ENCODE measurements at regions not wholly inside any gene's neighbourhood (a gene's known extent, or its start where the extent isn't known, plus 50 kb on each side); places are given as distances from the start of the nearest gene placed in this dataset.

GRCh38 chr6:105645156-105645555 lies 242.3 kb upstream of the PREP start:
- Histone ChIP-seq H3K27me3 (ENCODE audit: control insufficient read depth in 2 of 2, insufficient read depth in 2 of 2, low read length in 2 of 2) (no peaks in the 10 kb centered on the region), H3K4me1 (ENCODE audit: control insufficient read depth, extremely low read depth, insufficient read depth, low read length) (no peaks in the 10 kb centered on the region), H3K9ac (replicated peaks; ENCODE audit: extremely low read depth, insufficient read depth, low read length) (no peak overlapping the region), H4K20me1 (replicated peaks; ENCODE audit: control insufficient read depth, extremely low read depth, insufficient read depth, low read length) (no peaks in the 10 kb centered on the region), H3K9me1 (replicated peaks; ENCODE audit: control insufficient read depth, extremely low read depth, insufficient read depth, low read length) (no peaks in the 10 kb centered on the region), H3K9me3 (replicated peaks; ENCODE audit: control insufficient read depth, insufficient read depth, low read length) (no peaks in the 10 kb centered on the region), H3K4me2 (ENCODE audit: insufficient read depth, low read length) (no peak overlapping the region), H2AFZ (ENCODE audit: low read depth, low read length) (no peak overlapping the region), H3K27ac (ENCODE audit: insufficient read depth, low read depth, low read length) (no peak overlapping the region), H3K36me3 (ENCODE audit: control insufficient read depth in 2 of 2, extremely low read depth in 1 of 2, insufficient read depth in 2 of 2, low read length in 2 of 2) (no peaks in the 10 kb centered on the region), H3K79me2 (ENCODE audit: control insufficient read depth, insufficient read depth, low read length) (no peaks in the 10 kb centered on the region), H3K4me3 (replicated peaks in 1 of 3; ENCODE audit: insufficient read depth in 1 of 3, low read depth in 1 of 3, low read length in 3 of 3) (no peak overlapping the region)
- BruUV-seq (replicated peaks) = no TSS peak
- DNase-seq (ENCODE audit: low read depth, low spot score) = no peak
- FAIRE-seq = no peak
- POLR2A ChIA-PET = no interaction called here
- dilution Hi-C loops (cut with MboI; ENCODE audit: extremely low pct_ligation_motif_present, low sequenced_read_pairs) (no loop called here), intact Hi-C loops (cut with micrococcal nuclease) (no loop called here)
- TF ChIP-seq, protein P1, sequence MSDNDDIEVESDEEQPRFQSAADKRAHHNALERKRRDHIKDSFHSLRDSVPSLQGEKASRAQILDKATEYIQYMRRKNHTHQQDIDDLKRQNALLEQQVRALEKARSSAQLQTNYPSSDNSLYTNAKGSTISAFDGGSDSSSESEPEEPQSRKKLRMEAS (IDR thresholded peaks at IDR 0.05; ENCODE audit: insufficient read depth, insufficient read length) = no peak
- TF ChIP-seq MYC (IDR thresholded peaks at IDR 0.05; ENCODE audit: low read depth, low read length) (no peak), CTCF (IDR thresholded peaks at IDR 0.05; ENCODE audit: extremely low read depth in 1 of 2, insufficient read depth in 1 of 2, low read depth in 1 of 2, low read length in 2 of 2) (no peak), JUN (IDR thresholded peaks at IDR 0.05; ENCODE audit: borderline replicate concordance, insufficient read depth, insufficient read length, low read depth) (no peak)
- CTCF ChIA-PET = interaction anchor here (1.0 kb wide), 1 partner anchor 16 kb away, joined by 3 read pairs; no protein-coding TSS in a partner anchor

- no TSS peak for BruUV-seq (replicated peaks)
- no peak overlapping the region for H3K4me2 ChIP-seq (ENCODE audit: insufficient read depth, low read length)
- H2AFZ ChIP-seq (ENCODE audit: low read depth, low read length) = no peak overlapping the region
- H3K4me1 ChIP-seq (ENCODE audit: control insufficient read depth, extremely low read depth, insufficient read depth, low read length) = no peaks in the 10 kb centered on the region
- DNase-seq (ENCODE audit: low read depth, low spot score) = no peak
- no peaks in the 10 kb centered on the region for H3K9me1 ChIP-seq (replicated peaks; ENCODE audit: control insufficient read depth, extremely low read depth, insufficient read depth, low read length)
- intact Hi-C loops (cut with micrococcal nuclease) (loop anchor here (5.0 kb wide), 1 partner anchor 212 kb away; no protein-coding TSS in a partner anchor), dilution Hi-C loops (cut with MboI; ENCODE audit: extremely low pct_ligation_motif_present, low sequenced_read_pairs) (no loop called here)
- FAIRE-seq = no peak
- no peak overlapping the region for H3K27ac ChIP-seq (ENCODE audit: insufficient read depth, low read depth, low read length)
- TF ChIP-seq POLR2A (IDR thresholded peaks at IDR 0.05; ENCODE audit: low read depth, low read length) = no peak
- no peak for TF ChIP-seq POLR2AphosphoS5 (IDR thresholded peaks at IDR 0.05; ENCODE audit: insufficient read depth, low read depth, low read length)
- TF ChIP-seq JUN (IDR thresholded peaks at IDR 0.05; ENCODE audit: borderline replicate concordance, insufficient read depth, insufficient read length, low read depth) = no peak
- no peak for TF ChIP-seq EZH2 (IDR thresholded peaks at IDR 0.05; ENCODE audit: borderline replicate concordance, low read depth, low read length, severe bottlenecking)
- no peak for TF ChIP-seq FOS (IDR thresholded peaks at IDR 0.05; ENCODE audit: borderline replicate concordance, insufficient read depth, low read length)
- no peak for TF ChIP-seq GATA2 (IDR thresholded peaks at IDR 0.05; ENCODE audit: insufficient read depth, insufficient read length, low read depth, low read length)
- TF ChIP-seq MYC (IDR thresholded peaks at IDR 0.05; ENCODE audit: low read depth, low read length) = no peak
- no peaks in the 10 kb centered on the region for H3K79me2 ChIP-seq (ENCODE audit: control insufficient read depth, insufficient read depth, low read length)
- ChIA-PET CTCF (interaction anchor here (1.0 kb wide), 1 partner anchor 15 kb away, joined by 3 read pairs; no protein-coding TSS in a partner anchor), POLR2A (no interaction called here)
- H3K4me3 ChIP-seq (replicated peaks in 1 of 3; ENCODE audit: insufficient read depth in 1 of 3, low read depth in 1 of 3, low read length in 3 of 3) = no peak overlapping the region
- no peak overlapping the region for H3K9ac ChIP-seq (replicated peaks; ENCODE audit: extremely low read depth, insufficient read depth, low read length)
- H3K27me3 ChIP-seq (ENCODE audit: control insufficient read depth in 2 of 2, insufficient read depth in 2 of 2, low read length in 2 of 2) = no peaks in the 10 kb centered on the region
- no peaks in the 10 kb centered on the region for H4K20me1 ChIP-seq (replicated peaks; ENCODE audit: control insufficient read depth, extremely low read depth, insufficient read depth, low read length)
- H3K36me3 ChIP-seq (ENCODE audit: control insufficient read depth in 2 of 2, extremely low read depth in 1 of 2, insufficient read depth in 2 of 2, low read length in 2 of 2) = no peaks in the 10 kb centered on the region
- H3K9me3 ChIP-seq (replicated peaks; ENCODE audit: control insufficient read depth, insufficient read depth, low read length) = no peaks in the 10 kb centered on the region
These were observed 241.8 kb upstream of the PREP start for GRCh38 chr6:105644691-105645090.
